Epithelial cell of esophagus (primary cell): ENCODE measurements at regions not wholly inside any gene's neighbourhood (a gene's known extent, or its start where the extent isn't known, plus 50 kb on each side); places are given as distances from the start of the nearest gene placed in this dataset.

Experiments used
- DNase-seq: peaks from one replicate; pipeline ENCODE4 v3.0.0; 2010; ENCODE audit warnings: low read depth
- H3K4me3 ChIP-seq: 2 replicates; pipeline ENCODE4 v1.5.1; 2011; ENCODE audit warnings: mild to moderate bottlenecking, low read length, control low read depth
- TF ChIP-seq, protein P1 (sequence below): IDR thresholded peaks from 2 replicates; pipeline ENCODE4 v1.5.1; 2011; ENCODE audit warnings: low read depth, mild to moderate bottlenecking, low read length, control low read depth, inconsistent platforms; ENCODE audit not compliant: insufficient read depth; ENCODE audit errors: missing control alignments

DNA sequence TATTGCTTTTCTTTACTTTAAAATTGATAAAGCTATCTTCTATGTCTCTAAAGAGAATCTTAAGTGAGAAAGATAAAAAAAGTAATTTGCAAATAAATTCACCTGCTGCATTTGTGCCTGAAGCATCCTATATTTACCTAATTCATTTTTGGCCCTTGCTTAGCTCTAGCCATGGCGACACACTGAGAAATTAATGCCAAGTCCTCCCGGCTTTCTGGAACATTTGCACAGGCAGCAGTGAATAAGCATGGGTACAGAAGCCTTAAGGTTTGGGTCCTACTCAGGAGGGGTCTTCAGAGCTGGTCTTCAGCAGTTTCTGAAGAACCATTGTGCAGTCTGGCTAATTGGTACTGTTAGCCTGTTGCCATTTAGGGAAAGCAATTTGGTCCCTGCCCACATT, 73.9 kb upstream of the ZEB2 start:
- H3K4me3 ChIP-seq: no peak overlapping the region
- TF ChIP-seq, protein P1, sequence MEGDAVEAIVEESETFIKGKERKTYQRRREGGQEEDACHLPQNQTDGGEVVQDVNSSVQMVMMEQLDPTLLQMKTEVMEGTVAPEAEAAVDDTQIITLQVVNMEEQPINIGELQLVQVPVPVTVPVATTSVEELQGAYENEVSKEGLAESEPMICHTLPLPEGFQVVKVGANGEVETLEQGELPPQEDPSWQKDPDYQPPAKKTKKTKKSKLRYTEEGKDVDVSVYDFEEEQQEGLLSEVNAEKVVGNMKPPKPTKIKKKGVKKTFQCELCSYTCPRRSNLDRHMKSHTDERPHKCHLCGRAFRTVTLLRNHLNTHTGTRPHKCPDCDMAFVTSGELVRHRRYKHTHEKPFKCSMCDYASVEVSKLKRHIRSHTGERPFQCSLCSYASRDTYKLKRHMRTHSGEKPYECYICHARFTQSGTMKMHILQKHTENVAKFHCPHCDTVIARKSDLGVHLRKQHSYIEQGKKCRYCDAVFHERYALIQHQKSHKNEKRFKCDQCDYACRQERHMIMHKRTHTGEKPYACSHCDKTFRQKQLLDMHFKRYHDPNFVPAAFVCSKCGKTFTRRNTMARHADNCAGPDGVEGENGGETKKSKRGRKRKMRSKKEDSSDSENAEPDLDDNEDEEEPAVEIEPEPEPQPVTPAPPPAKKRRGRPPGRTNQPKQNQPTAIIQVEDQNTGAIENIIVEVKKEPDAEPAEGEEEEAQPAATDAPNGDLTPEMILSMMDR: no peak
- DNase-seq: no peak

DNA sequence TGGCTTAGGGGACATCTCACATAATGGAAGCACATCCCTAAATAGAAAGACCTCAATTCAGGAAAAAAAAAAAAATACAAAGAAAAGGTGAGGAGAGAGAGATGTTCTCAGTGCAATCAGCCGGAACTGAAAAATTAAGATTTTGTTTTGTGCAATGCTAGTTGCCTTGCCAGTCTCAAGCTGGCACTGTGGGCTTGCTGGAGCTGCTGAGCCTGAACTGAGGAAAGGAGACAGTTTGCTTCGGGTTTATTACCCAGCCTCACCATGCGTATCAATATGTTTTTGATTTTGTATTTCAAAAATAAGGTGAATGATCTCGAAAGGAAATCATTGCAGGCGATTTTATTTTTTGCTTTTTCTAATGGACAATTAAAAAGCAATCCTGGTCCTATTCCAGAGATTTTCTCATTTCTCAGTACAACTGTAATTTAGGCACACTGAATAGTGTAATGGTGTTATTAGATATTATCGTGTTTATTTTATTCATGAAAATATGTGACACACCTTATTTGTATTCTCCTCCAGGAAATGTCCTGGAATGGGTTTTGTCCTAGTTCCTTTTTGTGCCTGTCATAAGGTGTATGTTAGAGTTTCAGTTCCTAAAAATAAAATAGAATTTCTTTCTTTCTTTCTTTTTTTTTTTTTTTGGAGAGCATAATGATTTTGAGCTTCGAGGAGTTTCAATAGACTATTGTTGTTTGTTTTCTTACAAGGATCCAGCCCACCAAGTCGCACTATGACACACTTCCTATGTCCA, 72.8 kb upstream of the ZEB2 start:
- no peak overlapping the region for H3K4me3 ChIP-seq
- TF ChIP-seq, protein P1: no peak
- DNase-seq: no peak

DNA sequence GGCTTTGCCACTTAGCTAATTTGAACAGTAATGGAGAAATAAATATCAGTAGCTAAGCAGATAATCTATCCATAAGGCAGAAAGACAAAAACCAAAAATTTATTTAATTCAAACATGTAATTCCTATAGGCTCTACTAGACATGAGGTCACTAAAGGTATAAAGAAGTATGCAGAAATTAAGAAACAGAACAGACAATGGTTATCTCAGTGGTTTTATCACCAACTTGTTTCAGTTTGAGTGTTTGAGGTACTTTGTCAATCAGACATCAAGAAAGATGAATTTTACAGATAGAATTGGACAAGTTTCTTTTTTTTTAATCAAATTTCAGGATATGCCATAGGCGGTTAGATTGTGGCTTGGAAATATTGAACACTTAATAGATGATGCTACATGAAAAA, 67.4 kb upstream of the ZEB2 start:
- DNase-seq: no peak
- TF ChIP-seq, protein P1: no peak
- H3K4me3 ChIP-seq: no peak overlapping the region

DNA sequence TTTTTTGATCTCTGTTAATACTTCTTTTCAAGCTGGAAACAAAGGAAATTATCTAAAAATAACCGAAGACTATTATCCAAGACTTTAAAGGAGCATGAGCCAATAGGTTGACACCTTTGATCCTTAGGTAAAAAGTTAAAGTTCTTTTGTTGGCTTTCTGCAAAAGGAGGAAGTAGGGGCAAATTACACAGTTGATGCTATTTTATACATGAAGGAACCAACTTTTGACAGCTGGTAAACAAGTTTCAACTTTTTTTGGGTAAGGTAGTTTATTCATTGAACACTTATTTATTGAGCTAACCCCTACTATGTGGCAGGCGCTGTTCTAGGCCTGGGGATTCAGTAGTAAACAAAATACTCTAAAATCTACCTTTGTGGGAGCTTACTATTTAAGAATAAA, 66.6 kb upstream of the ZEB2 start:
- H3K4me3 ChIP-seq: no peak overlapping the region
- DNase-seq: no peak
- TF ChIP-seq, protein P1: no peak

DNA sequence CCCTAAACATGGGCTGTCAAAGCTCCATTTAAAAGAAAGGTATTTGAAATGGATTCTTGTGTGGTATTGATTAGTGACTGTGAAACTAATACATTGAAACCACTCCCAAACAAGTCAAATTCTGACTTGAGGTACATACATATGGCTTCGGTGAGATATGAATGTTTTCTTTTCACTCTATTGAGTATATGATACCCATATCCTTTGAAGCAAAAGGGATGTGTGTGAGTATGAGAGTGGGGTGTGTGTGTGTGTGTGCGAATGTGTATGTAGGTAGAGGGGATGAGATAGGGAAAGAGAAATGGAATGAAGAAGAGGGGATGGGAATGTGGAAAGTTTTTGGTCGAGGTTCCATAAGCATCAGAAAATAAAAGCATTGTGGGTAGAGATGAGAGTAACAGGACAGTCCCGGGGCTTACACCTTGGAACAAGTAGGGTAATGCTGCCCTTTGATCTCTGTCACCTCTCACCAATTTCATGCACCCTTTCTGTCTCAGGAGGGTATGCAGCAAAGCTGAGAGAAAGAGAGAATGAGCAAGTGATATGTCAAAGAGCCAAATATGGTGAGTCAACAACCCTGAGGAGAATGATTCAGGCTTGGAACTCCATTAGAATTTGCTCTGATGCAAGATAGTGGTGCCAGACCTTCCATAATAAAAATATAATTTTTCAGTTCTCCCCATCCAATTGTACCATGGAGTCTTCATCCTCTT, 64.0 kb upstream of the ZEB2 start:
- DNase-seq: peak; percentile 86
- H3K4me3 ChIP-seq: no peak overlapping the region
- TF ChIP-seq, protein P1: no peak

DNA sequence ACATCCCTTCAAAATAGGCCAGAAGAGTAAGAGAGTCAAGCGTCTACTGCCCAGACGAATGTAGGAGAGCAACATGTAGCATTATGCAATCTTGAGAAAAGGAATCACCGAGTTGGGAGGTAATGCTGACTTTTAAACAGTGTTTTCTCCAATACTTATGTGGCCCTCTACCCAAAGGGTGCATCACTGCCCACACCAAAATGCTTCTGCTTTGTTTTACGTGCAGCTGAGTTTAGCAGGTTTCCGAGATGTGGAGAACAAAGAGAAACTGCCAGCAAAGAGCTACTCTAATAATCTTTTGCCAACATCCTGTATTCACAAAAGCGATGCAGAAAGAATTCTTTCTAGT, 63.4 kb upstream of the ZEB2 start:
- DNase-seq: no peak
- TF ChIP-seq, protein P1: no peak
- no peak overlapping the region for H3K4me3 ChIP-seq
